GM18505 (cell line): ENCODE measurements at regions not wholly inside any gene's neighbourhood (a gene's known extent, or its start where the extent isn't known, plus 50 kb on each side); places are given as distances from the start of the nearest gene placed in this dataset.

Source experiments
- ATAC-seq: cut with Tn5 transposase; IDR thresholded peaks from one replicate; pipeline ENCODE4 v1.9.1; 2021; ENCODE audit not compliant: unreplicated experiment
- POLR2A ChIP-seq: IDR thresholded peaks from 4 replicates; pipeline ENCODE4 v1.6.1; 2011; ENCODE audit warnings: borderline replicate concordance; ENCODE audit not compliant: insufficient read depth, insufficient read length; ENCODE audit errors: extremely low read depth

DNA sequence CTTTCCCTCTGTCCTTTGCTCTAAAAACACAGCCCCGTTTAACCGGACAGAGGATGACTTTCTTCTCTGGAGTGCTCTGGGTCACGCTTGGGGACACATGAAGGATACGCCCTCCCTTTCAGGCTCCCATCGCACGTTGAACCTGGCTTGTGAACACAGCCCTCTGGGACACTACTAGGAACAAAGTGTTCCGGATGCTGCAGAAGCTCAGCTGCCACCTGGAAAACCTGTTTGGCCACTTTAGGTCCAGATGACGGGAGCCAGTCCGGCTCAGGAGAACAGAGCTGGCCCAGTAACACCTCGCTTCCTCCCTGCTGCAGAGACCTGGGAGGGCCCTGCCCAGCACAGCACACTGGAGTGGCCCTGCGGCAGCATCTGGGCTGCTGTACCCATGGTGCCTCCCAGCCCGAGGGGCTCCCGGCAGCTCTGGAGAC, 60.1 kb downstream of the GADD45G start:
- TF ChIP-seq POLR2A: no peak
- ATAC-seq: no peak

DNA sequence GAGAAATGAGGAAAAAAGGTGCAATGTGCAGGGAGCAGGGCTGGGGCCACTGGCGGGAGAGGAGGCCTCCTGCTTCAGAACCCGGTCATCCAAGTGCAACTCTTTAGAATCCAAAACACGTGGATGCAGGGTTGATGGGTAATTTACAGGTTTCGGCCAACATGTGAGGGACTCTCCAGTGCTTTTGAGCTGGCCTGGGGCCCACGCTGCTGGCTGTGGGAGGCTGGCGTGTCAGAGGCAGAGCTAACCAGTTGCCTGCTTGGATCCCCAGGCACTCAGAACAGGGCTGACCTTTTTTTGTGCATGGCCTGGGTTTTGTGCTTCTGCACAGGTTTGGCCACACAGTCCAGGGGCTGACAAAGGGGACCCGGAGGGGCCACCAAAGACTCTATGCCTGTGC, 61.6 kb downstream of the GADD45G start:
- TF ChIP-seq POLR2A: no peak
- no peak for ATAC-seq

DNA sequence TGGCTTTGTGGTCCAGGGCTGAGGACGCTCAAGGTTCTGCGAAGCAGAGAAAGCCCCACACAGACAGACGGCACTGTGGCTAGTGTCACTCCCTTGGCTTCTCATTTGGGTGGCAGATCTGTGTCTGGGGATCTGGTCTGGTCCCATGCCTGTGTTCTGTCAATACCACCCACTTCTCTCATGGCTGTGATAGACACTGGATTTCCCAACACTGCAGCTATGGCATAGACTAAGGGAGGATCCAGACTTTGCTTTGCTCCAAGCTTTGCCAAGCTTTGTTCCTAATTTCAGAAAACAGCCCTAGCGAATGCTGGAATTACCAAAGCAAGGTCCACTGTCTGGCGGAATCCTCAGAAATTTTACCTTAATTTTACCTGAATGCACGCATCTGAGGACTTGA, 62.1 kb downstream of the GADD45G start:
- no peak for ATAC-seq
- no peak for TF ChIP-seq POLR2A

DNA sequence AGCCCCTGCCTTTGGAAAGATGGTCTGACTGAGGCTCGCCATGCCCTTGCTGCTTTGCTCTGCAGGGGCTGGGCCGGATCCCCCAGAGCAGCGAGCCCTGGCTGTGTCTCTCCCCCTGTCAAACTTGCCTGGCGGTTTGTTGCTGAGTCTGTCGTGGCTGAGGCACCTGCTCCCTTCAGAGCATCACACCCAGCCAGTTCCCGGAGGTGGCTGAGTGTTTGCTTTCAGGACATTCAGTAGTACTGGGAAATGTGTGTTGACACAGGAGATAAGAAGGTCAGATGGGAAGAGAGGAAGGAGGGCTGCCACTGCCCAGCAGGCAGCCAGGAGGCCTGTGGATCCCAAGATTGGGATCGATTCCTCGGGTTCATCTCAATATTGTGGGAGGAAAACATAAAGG, 62.9 kb downstream of the GADD45G start:
- no peak for TF ChIP-seq POLR2A
- no peak for ATAC-seq

DNA sequence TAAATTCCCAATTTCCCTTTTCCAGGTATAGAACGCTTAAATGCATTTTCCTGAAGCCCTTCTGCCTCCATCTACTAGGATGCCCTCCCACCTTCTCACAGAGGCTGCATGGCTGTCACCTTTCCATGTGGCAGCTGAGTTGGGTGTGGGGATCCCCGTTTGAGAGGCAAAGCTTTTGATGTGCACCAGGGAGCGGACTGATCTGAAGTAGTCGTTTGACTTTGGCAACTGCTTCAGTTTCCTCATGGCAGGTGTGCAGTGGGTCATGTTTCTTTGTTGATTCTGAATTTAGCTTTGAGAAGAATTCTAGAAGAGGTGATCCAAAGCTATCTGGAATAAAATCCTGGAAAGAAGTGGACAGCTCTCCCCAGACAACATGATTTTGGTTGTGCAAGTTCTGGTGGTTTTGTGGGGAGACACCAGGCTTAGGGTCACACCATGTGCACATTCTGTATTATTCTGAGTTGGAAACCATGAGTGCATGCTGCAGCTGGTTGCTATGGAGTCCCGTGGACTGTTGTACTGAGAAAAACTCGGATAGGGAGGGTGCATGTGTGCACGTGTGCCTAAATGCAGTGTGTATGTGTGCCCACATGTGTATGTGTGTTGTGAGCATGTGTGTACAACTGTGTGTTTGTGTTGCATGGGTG, 63.5 kb downstream of the GADD45G start:
- TF ChIP-seq POLR2A: no peak
- no peak for ATAC-seq

DNA sequence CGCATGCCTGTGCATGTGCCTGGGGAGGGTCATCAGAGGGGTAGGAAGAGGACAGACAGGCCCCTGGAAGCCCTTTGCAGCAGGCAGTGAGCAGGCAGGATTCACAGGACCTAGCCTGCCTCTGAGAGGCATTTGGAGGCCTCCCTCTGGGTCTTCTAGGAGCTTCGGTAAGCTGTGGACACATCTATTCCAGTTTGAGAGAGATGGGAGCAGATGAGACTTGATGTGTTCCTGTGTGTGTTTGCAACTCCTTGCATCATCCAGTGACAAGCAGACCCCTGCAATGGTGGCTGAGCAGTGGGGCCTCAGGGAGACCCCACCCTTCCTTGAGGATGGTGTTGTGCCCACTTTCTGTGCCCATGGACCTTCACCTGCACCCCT, 64.0 kb downstream of the GADD45G start:
- ATAC-seq: no peak
- TF ChIP-seq POLR2A: no peak

DNA sequence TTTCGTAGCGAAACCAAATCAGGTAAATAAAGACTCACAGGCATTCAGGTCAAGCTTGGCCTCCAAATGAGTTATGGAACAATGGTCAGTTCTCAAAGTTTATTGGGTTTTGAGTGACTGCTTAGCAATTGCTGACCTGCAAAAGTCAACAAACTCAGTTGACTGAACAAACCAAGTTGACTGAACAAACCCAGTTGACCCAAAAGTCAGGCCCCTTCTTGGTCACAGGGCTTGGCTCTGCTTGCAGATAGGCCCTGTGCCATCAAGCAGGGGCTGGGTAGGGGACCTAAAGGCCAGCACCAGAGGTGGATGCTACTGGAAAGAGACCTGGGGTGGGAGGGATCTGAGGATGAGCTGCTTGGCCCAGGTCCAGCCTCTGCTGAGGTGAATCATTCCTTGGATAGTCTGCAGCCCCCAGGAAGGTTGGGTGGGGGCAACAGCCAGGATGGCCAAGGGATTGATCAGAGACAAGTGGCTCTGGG, 64.6 kb downstream of the GADD45G start:
- no peak for ATAC-seq
- TF ChIP-seq POLR2A: no peak

DNA sequence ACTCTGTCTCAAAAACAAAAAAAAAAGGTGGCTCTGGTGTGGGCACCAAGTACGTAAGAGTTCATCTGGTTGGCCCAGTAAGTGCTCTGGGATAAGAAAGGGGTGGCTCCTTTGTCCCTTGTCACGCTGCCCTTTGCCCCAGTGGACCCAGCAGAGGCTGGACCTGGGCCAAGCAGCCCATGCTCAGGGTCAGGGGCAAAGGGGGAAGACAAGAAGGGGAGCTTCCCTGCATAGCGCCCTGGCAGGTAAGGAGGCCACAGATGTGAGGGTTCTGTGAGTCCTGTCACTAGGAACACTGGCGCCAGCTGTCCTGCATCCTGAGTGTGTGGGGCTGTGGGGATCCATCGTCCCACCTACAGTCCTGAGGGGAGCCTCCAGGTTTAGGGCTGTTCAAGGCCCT, 65.3 kb downstream of the GADD45G start:
- no peak for TF ChIP-seq POLR2A
- ATAC-seq: no peak

DNA sequence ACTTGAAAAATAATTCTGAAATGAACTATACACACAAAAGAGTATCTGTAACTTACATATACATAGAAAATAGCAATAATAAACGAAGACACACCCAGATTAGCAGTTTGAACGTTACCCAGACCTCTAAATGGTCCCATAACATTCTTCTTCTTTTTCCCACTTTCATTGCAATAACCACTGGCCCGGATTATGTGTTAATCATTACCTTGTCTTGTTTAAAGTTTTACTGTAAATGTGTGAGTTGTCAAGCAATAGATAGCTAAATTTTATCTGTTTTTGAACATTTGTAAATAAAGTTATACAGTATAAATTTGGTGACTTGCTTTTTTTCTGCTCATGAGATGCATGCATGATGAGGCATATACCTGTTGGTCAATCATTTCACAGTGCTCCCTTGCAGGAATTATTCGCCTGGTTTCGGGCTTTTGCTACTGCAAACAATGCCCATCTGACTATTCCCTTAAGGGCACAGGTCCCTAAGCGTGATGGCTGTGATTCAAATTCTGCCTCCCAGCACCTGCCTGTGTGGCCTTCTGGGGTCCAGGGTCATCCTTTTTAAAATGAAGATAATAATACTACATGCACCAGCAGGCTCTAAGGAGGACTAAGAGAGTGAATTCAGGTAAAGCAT, 66.1 kb downstream of the GADD45G start:
- no peak for TF ChIP-seq POLR2A
- no peak for ATAC-seq

DNA sequence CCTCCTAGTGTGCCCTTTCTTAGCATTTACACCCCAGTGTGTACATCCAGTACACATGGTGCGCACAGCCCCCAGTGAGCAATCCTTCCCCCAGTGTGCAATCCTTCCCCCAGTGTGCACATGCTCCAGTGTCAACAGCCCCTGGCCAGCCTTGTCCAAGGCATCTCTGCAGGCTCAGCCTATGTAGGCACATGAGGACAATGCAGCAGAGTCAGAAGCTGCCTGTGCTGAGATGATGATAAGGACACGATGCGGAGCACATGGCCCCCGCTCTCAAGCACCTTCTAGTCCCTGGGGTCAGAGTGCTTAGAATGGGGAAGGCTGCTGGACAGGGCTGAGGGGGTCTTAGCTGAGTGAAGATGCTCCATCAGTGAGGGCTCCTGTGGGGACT, 69.8 kb downstream of the GADD45G start:
- ATAC-seq: no peak
- no peak for TF ChIP-seq POLR2A

DNA sequence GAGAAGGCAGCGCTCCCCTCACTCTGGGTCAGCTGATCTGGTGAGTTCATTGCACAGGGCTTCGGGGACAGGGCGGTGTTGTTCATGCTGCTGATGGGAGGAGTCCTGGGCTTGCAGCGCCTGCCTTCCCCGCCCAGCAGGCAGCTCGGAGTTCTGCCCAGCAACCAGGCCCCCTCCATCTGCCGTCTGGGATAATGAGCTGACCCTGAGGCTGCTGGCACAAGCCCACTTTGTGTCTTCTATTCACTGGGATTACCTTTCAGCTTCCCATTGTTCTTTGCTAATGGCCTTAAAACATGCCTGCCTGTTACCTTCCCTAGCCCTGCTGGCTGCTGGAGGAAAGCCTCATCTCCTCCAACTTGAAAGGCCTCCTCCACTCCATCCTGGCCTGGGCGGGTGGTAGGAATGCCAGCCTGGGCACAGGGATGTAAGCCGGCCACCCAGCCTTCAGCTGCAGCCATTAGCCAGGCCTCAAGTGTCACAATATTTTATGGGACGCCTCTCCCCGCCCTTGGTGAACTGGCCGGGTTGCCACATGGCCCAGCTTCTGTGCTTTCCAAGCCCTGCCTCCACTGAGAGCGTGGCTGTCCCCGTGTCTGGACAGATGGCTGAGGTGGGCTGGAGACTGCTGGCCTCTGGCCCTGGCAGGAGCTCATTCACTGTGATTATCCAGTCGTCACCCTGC, 70.4 kb downstream of the GADD45G start:
- no peak for TF ChIP-seq POLR2A
- ATAC-seq: no peak

DNA sequence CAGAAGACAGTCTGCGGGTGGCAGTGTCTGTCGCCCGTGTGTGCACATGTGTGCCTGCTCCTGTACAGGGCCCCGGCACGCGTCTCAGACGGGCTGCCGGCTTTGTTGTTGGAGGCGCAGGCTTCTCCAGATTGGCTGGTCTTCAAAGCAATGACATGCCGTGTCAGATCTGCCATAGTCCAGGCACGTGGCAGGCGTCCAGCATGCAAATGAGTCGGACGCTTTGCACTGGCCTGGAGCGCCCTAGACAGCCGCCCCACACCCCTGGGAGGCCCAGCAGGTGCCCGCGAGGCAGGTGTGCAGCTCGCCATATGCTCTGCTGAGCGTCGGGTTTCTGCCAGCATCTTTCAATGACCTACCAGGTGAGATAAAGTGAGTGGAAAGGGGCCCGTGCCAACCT, 71.5 kb downstream of the GADD45G start:
- ATAC-seq: no peak
- TF ChIP-seq POLR2A: no peak

DNA sequence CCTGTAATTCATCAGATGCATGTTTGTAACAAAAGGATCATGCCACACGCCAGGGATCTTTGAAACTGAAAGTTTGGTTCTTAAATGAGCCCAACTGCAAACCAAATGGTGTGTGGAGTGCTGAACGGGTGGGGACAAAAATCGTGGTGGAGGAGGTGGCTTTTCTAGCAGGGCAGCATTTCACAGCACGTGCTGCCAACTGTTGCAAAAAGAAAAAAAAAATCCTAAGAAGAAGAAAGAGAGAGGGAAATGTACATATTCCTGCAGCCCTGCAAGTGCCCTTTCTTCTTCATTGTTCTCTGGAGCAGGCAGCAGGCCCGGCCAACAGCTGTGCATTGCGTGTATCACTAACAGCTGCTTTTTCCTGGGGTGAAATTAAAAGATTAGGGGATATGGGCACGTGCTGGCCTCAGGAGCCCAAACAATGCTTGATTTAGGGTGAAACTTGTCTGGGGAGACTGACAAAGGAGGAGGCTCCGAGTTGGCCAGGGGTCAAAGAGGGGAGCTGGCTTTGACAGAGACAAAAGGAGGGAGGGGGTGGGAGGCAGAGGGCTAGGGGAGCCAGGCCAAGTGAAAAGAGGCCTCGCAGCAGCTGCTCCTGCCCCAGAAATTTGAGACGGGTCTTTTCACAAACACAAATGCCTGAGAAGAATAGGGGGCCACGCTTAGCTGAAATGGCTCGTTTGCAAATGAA, 73.0 kb downstream of the GADD45G start:
- no peak for TF ChIP-seq POLR2A
- no peak for ATAC-seq

DNA sequence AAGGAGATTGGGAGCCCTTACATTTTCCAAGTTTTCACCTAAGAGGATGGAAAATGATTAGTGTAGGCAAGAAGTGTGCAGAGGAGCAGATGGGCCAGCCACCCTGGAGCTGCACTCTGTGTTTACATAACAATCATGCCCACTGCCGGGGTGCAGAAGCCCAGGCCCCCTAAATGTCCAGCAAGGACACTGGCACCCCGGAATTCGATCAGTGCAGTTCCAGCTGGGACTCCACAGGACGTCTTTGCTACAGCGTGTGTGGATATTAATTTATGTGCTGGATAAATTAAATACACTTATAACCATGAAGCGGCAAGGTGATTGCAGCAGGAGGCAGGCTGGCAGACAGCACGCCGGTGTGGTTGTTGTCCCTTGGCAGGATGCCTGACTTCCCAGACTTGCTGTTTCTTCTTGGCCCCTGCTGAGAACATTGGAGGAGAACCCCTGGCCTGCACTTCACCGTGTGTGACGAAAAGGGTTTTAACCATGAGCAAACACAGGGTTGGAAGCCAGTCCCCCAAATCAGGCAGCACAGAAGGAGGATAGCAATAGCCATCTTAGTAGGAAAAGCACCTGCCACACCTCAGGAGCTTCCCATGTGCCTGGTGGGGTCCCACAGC, 73.7 kb downstream of the GADD45G start:
- TF ChIP-seq POLR2A: no peak
- ATAC-seq: no peak

DNA sequence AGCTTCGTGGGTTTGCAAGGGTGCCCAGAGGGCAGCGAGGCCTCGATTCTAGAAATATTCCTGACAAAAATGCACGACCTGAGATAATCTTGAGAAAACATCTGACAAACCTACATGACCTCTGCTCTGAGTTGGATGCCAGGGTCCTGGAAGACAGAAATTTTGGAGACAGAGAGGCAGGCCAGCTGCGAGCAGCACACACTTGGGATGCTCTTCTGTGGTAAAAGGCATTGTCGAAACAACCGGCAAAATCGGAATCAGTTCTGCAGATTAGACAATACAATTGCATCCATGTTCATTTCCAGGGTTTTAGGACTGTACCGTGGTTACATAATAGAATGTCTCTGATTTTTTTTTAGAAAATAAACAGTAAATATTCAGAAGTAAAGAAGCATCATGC, 74.2 kb downstream of the GADD45G start:
- TF ChIP-seq POLR2A: no peak
- ATAC-seq: no peak
